RKO (cell line): ENCODE measurements at regions not wholly inside any gene's neighbourhood (a gene's known extent, or its start where the extent isn't known, plus 50 kb on each side); places are given as distances from the start of the nearest gene placed in this dataset.
"Not testable (repeated sequence)": the region's sequence is repeated elsewhere in the genome, so short reads cannot be mapped to it uniquely, and the experiment has no call there.

ENCODE experiments used
- DNase-seq: peaks from one replicate; pipeline ENCODE4 v3.0.0-alpha.2; 2016; ENCODE audit warnings: low spot score

- DNase-seq: no peak
Measured at GRCh38 chr9:115401756-115402327, 283.9 kb upstream of the TNC start.

GRCh38 chr9:115403753-115404152, 285.8 kb upstream of the TNC start:
- DNase-seq: no peak

- DNase-seq: no peak
Measured at GRCh38 chr9:115404311-115404710, 286.4 kb upstream of the TNC start.

GRCh38 chr9:115411516-115411915, 293.6 kb upstream of the TNC start:
- no peak for DNase-seq

GRCh38 chr9:115411993-115412452, 294.1 kb upstream of the TNC start:
- no peak for DNase-seq

GRCh38 chr9:115412656-115413055, 294.7 kb upstream of the TNC start:
- no peak for DNase-seq

- DNase-seq: no peak
Measured at GRCh38 chr9:115413304-115413703, 295.3 kb upstream of the TNC start.

GRCh38 chr9:115413766-115414382, 295.9 kb upstream of the TNC start:
- DNase-seq: no peak

GRCh38 chr9:115414561-115414960, 296.6 kb upstream of the TNC start:
- DNase-seq: no peak

GRCh38 chr9:115415450-115415849, 297.5 kb upstream of the TNC start:
- no peak for DNase-seq

- no peak for DNase-seq
Measured at GRCh38 chr9:115416299-115416698, 298.3 kb upstream of the TNC start.

- DNase-seq: not testable (repeated sequence)
Measured at GRCh38 chr9:115418181-115418580, 300.2 kb upstream of the TNC start.

GRCh38 chr9:115422932-115423440, 305.0 kb upstream of the TNC start:
- DNase-seq: no peak

GRCh38 chr9:115423646-115424045, 305.7 kb upstream of the TNC start:
- DNase-seq: no peak

- DNase-seq: no peak
Measured at GRCh38 chr9:115425601-115426000, 307.6 kb upstream of the TNC start.

GRCh38 chr9:115437418-115437817, 319.5 kb upstream of the TNC start:
- no peak for DNase-seq

- no peak for DNase-seq
Measured at GRCh38 chr9:115439641-115440040, 321.7 kb upstream of the TNC start.

GRCh38 chr9:115442054-115442453, 324.1 kb upstream of the TNC start:
- DNase-seq: no peak

GRCh38 chr9:115443890-115444289, 325.9 kb upstream of the TNC start:
- no peak for DNase-seq

GRCh38 chr9:115444959-115445358, 327.0 kb upstream of the TNC start:
- DNase-seq: no peak

- DNase-seq: no peak
Measured at GRCh38 chr9:115445655-115446054, 327.7 kb upstream of the TNC start.

- no peak for DNase-seq
Measured at GRCh38 chr9:115456515-115456914, 338.6 kb upstream of the TNC start.

GRCh38 chr9:115461280-115461679, 343.3 kb upstream of the TNC start:
- no peak for DNase-seq

GRCh38 chr9:115462623-115463022, 344.7 kb upstream of the TNC start:
- DNase-seq: no peak
